ENCODE measurements at regions not wholly inside any gene's neighbourhood (a gene's known extent, or its start where the extent isn't known, plus 50 kb on each side); places are given as distances from the start of the nearest gene placed in this dataset.

- TF ChIP-seq CTCF (IDR thresholded peaks at IDR 0.05) (no peak), POLR2A (IDR thresholded peaks at IDR 0.05) (no peak)
Measured at GRCh38 chr10:118966850-118967125, 62.7 kb upstream of the NANOS1 start.
